Loucy (cell line): ENCODE measurements at regions not wholly inside any gene's neighbourhood (a gene's known extent, or its start where the extent isn't known, plus 50 kb on each side); places are given as distances from the start of the nearest gene placed in this dataset.
"Not testable (repeated sequence)": the region's sequence is repeated elsewhere in the genome, so short reads cannot be mapped to it uniquely, and the experiment has no call there.

Source experiments
- CTCF ChIP-seq: fragments of 200-600 bp; sonication (generic); conservative IDR thresholded peaks from 2 replicates; pipeline ENCODE4 v1.5.1; 2014; ENCODE audit warnings: mild to moderate bottlenecking, antibody characterized with exemption, low read length
- EZH2phosphoT487 ChIP-seq: fragments of 200-600 bp; IDR thresholded peaks from 2 replicates; pipeline ENCODE4 v1.6.1; 2018; ENCODE audit warnings: antibody characterized with exemption, mild to moderate bottlenecking, moderate library complexity, borderline replicate concordance

GRCh38 chr1:14279891-14280290 is 318.6 kb upstream of the KAZN start:
- not testable (repeated sequence) for TF ChIP-seq CTCF, EZH2phosphoT487
